Fibroblast of pulmonary artery (primary cell): ENCODE measurements at regions not wholly inside any gene's neighbourhood (a gene's known extent, or its start where the extent isn't known, plus 50 kb on each side); places are given as distances from the start of the nearest gene placed in this dataset.

Experiments used
- DNase-seq: peaks from one replicate; pipeline ENCODE4 v3.0.0-alpha.2; 2010; ENCODE audit warnings: low read depth
- H3K4me3 ChIP-seq: replicated peaks from 2 replicates; pipeline ENCODE4 v1.5.1; 2011; ENCODE audit warnings: low read depth, mild to moderate bottlenecking, control low read depth, low read length, moderate library complexity
- TF ChIP-seq, protein P1 (sequence below): IDR thresholded peaks from 2 replicates; pipeline ENCODE4 v1.5.1; 2011; ENCODE audit warnings: mild to moderate bottlenecking, control low read depth, low read length, inconsistent platforms; ENCODE audit errors: missing control alignments

DNA sequence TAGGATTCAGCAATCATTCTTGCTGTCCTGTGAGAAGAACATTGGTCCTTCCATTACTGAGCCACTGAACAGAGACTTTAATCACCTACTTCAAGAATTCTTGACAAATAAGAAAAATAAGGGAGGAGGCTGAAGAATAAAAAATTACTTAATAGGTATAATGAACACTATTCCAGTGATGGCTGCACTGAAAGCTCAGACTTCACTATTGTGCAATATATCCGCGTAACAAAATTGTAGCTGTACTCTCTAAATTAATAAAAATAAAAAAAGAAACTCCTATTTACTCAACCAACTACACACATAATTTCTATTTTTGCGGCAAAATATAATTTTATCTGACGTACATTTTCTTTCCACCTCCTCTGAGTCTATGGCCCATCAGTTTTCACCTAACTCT is 2441.0 kb downstream of the PCDH7 start:
- DNase-seq, result no peak
- TF ChIP-seq, protein P1, sequence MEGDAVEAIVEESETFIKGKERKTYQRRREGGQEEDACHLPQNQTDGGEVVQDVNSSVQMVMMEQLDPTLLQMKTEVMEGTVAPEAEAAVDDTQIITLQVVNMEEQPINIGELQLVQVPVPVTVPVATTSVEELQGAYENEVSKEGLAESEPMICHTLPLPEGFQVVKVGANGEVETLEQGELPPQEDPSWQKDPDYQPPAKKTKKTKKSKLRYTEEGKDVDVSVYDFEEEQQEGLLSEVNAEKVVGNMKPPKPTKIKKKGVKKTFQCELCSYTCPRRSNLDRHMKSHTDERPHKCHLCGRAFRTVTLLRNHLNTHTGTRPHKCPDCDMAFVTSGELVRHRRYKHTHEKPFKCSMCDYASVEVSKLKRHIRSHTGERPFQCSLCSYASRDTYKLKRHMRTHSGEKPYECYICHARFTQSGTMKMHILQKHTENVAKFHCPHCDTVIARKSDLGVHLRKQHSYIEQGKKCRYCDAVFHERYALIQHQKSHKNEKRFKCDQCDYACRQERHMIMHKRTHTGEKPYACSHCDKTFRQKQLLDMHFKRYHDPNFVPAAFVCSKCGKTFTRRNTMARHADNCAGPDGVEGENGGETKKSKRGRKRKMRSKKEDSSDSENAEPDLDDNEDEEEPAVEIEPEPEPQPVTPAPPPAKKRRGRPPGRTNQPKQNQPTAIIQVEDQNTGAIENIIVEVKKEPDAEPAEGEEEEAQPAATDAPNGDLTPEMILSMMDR, result no peak
- H3K4me3 ChIP-seq, result no peak overlapping the region

DNA sequence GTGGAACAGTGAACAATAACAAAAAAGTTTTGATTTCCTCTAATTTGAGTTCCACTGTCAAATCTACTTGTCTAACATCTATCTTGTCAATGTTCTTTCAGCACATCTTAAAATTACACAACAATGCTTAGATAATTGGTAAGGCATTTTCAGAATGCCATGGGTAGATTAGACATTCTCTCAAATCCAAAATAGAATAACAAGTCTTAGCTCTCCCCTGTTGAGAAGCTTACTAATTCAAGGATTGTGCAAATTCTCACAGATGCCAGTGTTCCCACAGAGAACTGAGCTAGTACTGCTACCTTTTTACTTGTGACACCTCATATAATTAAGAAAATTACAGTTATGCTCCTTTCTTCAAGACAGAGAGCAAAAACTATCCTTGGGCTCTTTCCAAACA is 2442.0 kb downstream of the PCDH7 start:
- no peak overlapping the region for H3K4me3 ChIP-seq
- TF ChIP-seq, protein P1, result no peak

DNA sequence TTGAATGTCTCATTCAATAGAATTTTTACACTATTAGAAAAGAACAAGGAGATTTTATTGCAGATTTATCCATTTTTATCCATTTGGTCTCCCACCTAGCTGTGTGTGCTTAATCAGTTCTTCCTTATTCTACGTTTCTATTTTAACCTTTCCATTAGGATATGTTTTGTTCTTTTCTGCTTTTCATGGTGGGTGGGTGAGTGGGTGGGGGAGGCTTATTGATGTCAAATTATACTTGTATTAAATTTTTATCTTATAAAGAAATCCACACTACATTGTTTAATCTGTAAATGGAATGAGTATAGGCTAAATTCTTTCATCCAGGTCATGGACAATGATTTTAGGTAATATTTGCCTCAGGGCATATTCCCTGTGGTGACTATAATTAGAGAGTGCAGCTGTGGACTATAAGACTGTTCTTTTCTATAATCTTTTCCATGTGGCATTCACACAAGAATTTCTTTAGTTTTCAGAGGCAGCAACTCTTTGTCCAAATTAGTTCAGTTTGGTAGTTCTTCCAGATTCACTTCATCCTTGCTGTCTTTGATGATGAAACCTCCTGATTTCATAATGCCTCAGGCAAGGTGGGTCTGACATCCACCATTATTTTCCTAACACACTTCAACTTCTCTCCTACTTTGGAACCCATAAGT is 2451.8 kb downstream of the PCDH7 start:
- TF ChIP-seq, protein P1, result no peak
- DNase-seq, result no peak
- H3K4me3 ChIP-seq, result no peak overlapping the region

More for the DNA sequence above, 2442.0 kb downstream of the PCDH7 start:
- DNase-seq, result peak; percentile 18

DNA sequence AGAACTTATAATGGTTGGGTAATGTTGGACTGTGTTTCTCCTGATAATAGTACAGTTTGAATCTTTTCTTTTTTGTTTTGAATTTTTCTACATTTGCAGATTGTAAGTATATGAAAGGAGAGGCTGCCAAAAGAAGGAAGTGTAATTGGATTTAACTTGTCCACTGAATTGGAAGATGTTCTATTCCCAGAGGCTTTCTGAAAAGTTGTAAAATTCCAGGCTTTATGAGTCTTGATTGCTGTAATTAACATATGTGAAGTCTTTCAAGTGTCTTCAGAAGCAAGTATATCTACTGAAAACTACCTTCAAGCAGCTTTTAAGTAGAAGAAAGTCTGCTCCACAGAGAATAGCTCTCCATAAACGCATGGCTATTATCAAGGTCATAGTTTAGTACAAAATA is 2456.4 kb downstream of the PCDH7 start:
- TF ChIP-seq, protein P1, result no peak
- no peak overlapping the region for H3K4me3 ChIP-seq
- DNase-seq, result no peak

DNA sequence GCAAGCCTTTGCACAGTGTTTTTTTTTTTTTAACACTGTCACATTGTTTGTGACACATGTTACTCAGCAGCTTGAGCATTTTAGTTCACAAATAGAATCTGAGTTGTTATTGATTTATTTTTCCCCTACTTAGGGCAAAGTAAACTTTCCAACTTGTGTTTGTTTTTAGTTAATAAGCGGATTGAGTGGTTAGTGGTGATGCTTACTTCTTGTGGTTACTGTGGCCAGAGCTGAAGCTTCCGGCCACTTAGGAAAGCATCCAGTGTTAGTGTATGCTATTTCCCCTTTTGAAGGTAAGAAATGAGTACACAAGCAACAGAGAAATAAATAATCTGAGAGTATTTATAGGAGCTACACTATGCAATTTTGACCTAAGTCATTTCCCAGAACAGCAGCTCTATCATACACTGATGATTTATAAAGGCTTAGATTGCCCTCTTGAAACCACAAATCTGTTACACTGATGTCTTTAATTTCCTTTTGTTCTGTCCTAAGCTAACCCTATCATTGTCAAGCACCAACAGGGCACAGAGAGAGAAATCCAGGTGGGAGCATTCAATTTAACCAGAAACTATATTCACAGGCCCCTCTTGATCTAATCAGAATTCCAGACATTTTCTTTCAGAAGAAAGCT is 2464.6 kb downstream of the PCDH7 start:
- no peak overlapping the region for H3K4me3 ChIP-seq
- DNase-seq, result no peak
- TF ChIP-seq, protein P1, result no peak

DNA sequence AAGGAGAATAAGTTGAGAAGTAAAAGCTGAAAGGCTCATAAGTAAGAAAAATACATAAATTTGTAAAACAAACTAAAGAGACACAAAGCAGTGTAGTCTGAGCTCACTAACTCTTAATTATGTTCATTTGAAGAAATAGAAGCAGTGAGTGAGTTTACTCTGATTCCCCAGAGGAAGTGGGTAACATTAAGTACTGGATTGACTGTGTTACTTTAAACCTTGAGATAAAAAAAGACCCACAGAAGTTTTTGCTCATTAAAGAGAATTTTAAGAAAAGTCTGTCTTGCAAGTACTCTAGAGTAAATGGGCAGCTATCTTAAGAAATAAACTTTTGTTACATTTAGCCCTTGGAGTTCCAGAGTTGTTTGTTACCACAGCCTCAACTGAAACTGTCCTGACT is 2466.9 kb downstream of the PCDH7 start:
- TF ChIP-seq, protein P1, result no peak
- H3K4me3 ChIP-seq, result no peak overlapping the region
- DNase-seq, result no peak

DNA sequence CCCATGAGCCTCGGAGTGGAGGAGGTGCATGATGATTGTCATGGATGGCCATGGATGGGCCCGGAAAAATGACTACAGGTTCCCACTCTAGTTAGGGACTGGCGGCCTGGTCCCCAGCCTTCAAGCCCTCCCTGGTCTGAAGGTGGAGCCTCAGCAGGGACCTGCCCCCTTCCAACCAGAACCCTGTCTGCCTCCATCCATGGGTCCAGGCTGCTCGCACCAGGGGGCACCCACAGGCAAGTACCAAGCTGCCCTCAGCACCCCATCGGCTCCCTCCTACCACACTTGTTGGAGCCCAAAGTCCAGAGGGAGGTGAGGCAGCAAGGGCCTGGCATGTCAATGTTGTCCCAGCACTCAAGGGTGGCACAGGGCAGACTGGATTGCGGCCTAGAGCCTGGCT is 2468.6 kb downstream of the PCDH7 start:
- DNase-seq, result no peak
- TF ChIP-seq, protein P1, result no peak
- H3K4me3 ChIP-seq, result no peak overlapping the region
